ENCODE measurements at regions not wholly inside any gene's neighbourhood (a gene's known extent, or its start where the extent isn't known, plus 50 kb on each side); places are given as distances from the start of the nearest gene placed in this dataset.

- Histone ChIP-seq H4K5ac (ENCODE audit: low read depth, low read length) (no peak overlapping the region), H3K23ac (ENCODE audit: low read depth, low read length) (no peak overlapping the region), H4K91ac (ENCODE audit: insufficient read depth, low read depth, low read length) (no peak overlapping the region), H3K56ac (ENCODE audit: extremely low read depth, insufficient read depth, low read length) (no peak overlapping the region), H3K4me3 (ENCODE audit: insufficient read depth, low read depth, low read length) (no peak overlapping the region), H4K8ac (ENCODE audit: low read depth in 2 of 2, low read length in 2 of 2) (no peak overlapping the region), H2BK5ac (ENCODE audit: low read depth, low read length, poor library complexity, severe bottlenecking) (no peak overlapping the region), H3K14ac (replicated peaks; ENCODE audit: low read depth, low read length) (no peak overlapping the region), H3K27ac (ENCODE audit: insufficient read depth, low read length) (no peak overlapping the region), H3K9me1 (ENCODE audit: insufficient read depth, low read length) (peaks cover 9% of the 10 kb centered on the region), H3K27me3 (ENCODE audit: control insufficient read depth, insufficient read depth, low read length) (0 out of 2 replicates have a peak, but pooled peaks cover 1% of the 10 kb centered on the region), H3K4ac (ENCODE audit: low read depth, low read length) (no peak overlapping the region), H2BK15ac (ENCODE audit: low read depth, low read length) (no peak overlapping the region), H2AK5ac (ENCODE audit: low read depth, low read length) (no peak overlapping the region), H3K36me3 (ENCODE audit: control insufficient read depth, insufficient read depth, low read length) (no peaks in the 10 kb centered on the region), H4K20me1 (ENCODE audit: insufficient read depth, low read length) (no peaks in the 10 kb centered on the region), H2BK20ac (ENCODE audit: low read depth, low read length) (no peak overlapping the region), H3K4me1 (ENCODE audit: control insufficient read depth, insufficient read depth, low read length) (no peaks in the 10 kb centered on the region; the same call in 1 of the 2 replicates), H2AK9ac (replicated peaks; ENCODE audit: low read depth, low read length, poor library complexity) (no peak overlapping the region), H3K9me3 (ENCODE audit: control insufficient read depth, insufficient read depth, low read length) (no peaks in the 10 kb centered on the region), H3K18ac (ENCODE audit: low read depth, low read length) (no peak overlapping the region), H3K4me2 (ENCODE audit: low read depth, low read length) (no peak overlapping the region), H3K79me1 (ENCODE audit: low read depth in 1 of 2, low read length in 2 of 2) (no peaks in the 10 kb centered on the region), H3K9ac (ENCODE audit: low read depth, low read length) (no peak overlapping the region), H2BK120ac (ENCODE audit: low read depth, low read length) (no peak overlapping the region), H2AFZ (replicated peaks; ENCODE audit: low read length, poor library complexity) (no peak overlapping the region)
- TF ChIP-seq MXI1 (IDR thresholded peaks at IDR 0.05; ENCODE audit: borderline replicate concordance, low read depth, low read length), result no peak
- no peak for TF ChIP-seq USF2 (IDR thresholded peaks at IDR 0.05; ENCODE audit: low read depth, low read length)
- TF ChIP-seq BHLHE40 (IDR thresholded peaks at IDR 0.05; ENCODE audit: low read depth, low read length), result no peak
- TF ChIP-seq NFE2L2 (IDR thresholded peaks at IDR 0.05; ENCODE audit: low read depth, low read length), result no peak
- no peak for TF ChIP-seq MAFK (IDR thresholded peaks at IDR 0.05; ENCODE audit: low read depth, low read length)
- TF ChIP-seq ELK1 (IDR thresholded peaks at IDR 0.05; ENCODE audit: borderline replicate concordance, low read depth, low read length), result no peak
- TF ChIP-seq RFX5 (IDR thresholded peaks at IDR 0.05; ENCODE audit: low read depth, low read length), result no peak
- DNase-seq (no peak), ATAC-seq (ENCODE audit: low read depth) (no peak)
- no CpG with 5 or more reads among the region's 1 CpG for WGBS, 2 experiments (ENCODE audit: extremely low coverage in 2 of 2, insufficient read length in 1 of 2)
- in situ Hi-C loops (cut with MboI; ENCODE audit: low sequenced_read_pairs), result no loop called here
- dilution Hi-C loops (cut with HindIII; ENCODE audit: low sequenced_read_pairs, unreplicated experiment), result no loop called here
- POLR2A ChIA-PET (ENCODE audit: unreplicated experiment), result no interaction called here
- CTCF ChIA-PET, result no interaction called here
- intact Hi-C loops (cut with micrococcal nuclease), result no loop called here
- no TSS peak for BruUV-seq (replicated peaks)
Measured at GRCh38 chr5:173538654-173539053, 77.8 kb downstream of the BOD1 start.
